GM12892 (cell line): ENCODE measurements at regions not wholly inside any gene's neighbourhood (a gene's known extent, or its start where the extent isn't known, plus 50 kb on each side); places are given as distances from the start of the nearest gene placed in this dataset.

Experiments used
- POLR2A ChIP-seq: IDR thresholded peaks from 2 replicates; pipeline ENCODE4 v1.6.1; 2011; ENCODE audit warnings: low read depth, low read length, control low read depth
- POLR2AphosphoS5 ChIP-seq: IDR thresholded peaks from 2 replicates; pipeline ENCODE4 v1.6.1; 2011; ENCODE audit warnings: low read depth, low read length, control low read depth
- TAF1 ChIP-seq: IDR thresholded peaks from 2 replicates; pipeline ENCODE4 v1.6.1; 2011; ENCODE audit warnings: low read depth, mild to moderate bottlenecking, control low read depth, low read length, borderline replicate concordance

GRCh38 chr10:89963451-89964102, 262.2 kb downstream of the KIF20B start:
- no peak for TF ChIP-seq POLR2A
- no peak for TF ChIP-seq POLR2AphosphoS5
- no peak for TF ChIP-seq TAF1
